ENCODE measurements at regions not wholly inside any gene's neighbourhood (a gene's known extent, or its start where the extent isn't known, plus 50 kb on each side); places are given as distances from the start of the nearest gene placed in this dataset.

- no peak for DNase-seq (ENCODE audit: low read depth)
Observed at GRCh38 chr1:36743286-36744005, 260.7 kb upstream of the CSF3R start.

DNA sequence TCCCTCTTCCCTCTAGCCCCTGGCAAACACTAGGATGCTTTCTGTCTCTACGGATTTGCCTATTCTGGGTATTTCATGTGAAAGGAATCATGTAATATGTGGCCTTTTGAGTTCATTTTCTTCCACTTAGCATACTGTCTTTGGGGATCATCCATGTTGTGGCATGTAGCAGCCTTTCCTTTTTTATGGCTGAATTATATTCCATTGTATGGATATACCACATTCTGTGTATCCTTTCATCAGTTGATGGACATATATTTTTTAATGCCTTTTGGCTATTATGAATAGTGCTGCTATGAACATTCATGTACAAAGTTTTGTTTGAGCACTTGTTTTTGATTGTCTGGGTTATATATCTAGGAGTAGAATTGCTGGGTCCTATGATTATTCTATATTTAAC, 258.4 kb upstream of the CSF3R start:
- no peak for DNase-seq (ENCODE audit: low read depth)

- DNase-seq (ENCODE audit: low read depth) = no peak
Observed at GRCh38 chr1:36740446-36740845, 257.7 kb upstream of the CSF3R start.

DNA sequence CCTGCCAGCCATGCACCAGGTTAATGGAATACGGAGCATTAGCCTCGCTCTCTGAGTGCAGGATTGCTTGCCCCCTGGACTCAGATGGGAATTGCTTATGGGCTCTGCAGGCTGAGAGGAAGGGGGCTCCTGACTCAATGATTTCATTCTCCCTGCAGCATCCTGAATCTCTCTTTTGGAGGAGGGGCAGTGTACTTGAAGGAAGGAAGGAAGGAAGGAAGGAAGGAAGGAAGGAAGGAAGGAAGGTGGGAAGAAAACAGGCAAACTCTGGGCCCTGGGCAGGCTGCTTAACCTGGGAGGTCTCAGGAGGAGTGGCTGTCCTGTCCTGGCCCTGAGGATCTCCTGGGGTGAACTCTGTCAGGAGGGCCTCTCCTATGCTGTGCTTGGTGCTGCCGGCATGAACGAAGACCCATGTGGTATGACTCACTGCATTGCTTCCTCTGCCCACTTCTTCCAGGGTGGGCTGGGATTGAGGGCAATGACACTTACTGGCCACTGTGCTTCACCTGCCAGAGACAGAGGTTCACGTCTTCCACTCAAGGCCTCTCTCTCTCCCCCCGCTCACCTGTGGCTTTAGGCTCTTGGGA, 257.1 kb upstream of the CSF3R start:
- DNase-seq (ENCODE audit: low read depth) = no peak

- DNase-seq (ENCODE audit: low read depth) = no peak
Observed at GRCh38 chr1:36738245-36738644, 255.5 kb upstream of the CSF3R start.

GRCh38 chr1:36737767-36738166, 255.1 kb upstream of the CSF3R start:
- no peak for DNase-seq (ENCODE audit: low read depth)

GRCh38 chr1:36737038-36737555, 254.4 kb upstream of the CSF3R start:
- no peak for DNase-seq (ENCODE audit: low read depth)

DNA sequence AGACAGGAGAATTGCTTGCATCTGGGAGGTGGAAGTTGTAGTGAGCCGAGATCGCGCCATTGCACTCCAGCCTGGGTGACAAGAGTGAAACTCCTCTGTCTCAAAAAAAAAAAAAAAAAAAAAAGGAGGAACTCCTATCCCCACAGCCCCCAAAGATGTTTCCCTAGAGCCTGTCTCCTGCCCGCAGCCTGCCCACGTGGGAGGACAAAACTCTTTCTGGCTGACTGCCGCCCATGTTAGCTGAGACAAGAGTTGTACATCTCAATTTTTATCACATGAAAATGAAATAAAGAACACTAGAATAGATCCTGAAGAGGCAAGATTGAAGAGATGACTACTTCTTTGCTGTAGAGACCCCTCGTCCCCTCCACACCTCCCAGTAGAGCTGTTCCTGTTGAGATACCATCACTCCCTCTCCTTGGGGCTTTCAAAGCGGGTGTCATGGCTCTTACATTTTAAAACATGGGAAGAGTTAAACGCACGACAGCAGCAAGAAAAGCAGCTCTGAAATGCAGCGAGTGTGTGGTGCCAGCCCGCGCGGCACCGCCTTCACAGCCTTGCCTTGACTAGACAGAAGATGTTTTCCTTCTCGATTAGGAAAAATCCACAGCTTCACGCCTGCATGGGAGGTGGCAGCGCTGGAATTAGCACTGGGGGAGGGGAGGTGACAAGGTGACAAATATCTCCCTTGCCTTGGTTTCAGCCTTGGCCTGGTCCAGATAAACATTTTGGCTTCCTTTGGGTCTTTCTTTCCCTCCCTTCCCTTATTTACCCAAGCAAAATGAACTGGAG, 253.4 kb upstream of the CSF3R start:
- no peak for DNase-seq (ENCODE audit: low read depth)

DNA sequence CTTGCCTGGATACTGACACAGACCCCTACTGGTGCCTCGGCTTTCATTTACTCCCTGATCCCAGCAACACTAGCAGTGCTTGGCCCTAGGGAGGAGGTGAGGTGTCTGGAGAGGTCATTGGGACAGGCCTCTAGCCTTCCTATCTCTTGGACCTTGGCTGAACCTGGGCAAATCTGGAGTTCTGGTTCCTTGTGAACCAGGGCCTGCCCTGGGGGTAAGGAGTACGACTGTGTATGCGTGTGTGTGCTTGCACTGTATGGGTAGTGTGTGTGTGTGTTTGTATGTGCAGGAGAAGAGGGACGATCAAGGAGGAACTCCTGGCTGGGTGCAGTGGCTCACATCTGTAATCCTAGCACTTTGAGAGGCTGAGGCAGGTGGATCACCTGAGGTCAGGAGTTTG, 252.7 kb upstream of the CSF3R start:
- DNase-seq (ENCODE audit: low read depth) = no peak

GRCh38 chr1:36734356-36734755, 251.6 kb upstream of the CSF3R start:
- DNase-seq (ENCODE audit: low read depth) = no peak

- DNase-seq (ENCODE audit: low read depth) = no peak
Observed at GRCh38 chr1:36733748-36734147, 251.0 kb upstream of the CSF3R start.

DNA sequence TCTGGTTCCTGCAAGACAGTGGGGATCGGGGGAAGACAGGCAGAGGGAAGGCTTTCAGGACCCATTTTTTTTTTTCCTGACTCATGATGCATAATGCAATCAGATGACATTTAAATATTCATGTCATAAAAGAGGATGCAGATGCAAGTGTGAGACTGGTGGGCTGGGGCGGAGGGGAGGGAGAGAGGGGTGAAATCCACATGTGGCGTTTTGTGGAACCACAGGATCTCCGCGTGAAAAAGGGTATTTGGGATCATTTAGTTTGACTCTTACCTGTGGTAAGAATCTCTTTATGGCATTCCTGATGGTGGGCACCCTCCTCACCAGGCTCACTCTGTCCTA, 249.3 kb upstream of the CSF3R start:
- DNase-seq (ENCODE audit: low read depth) = no peak

- no peak for DNase-seq (ENCODE audit: low read depth)
Observed at GRCh38 chr1:36731226-36732014, 248.7 kb upstream of the CSF3R start.

- DNase-seq (ENCODE audit: low read depth) = no peak
Observed at GRCh38 chr1:36730599-36730998, 247.9 kb upstream of the CSF3R start.

- DNase-seq (ENCODE audit: low read depth) = no peak
Observed at GRCh38 chr1:36729716-36730510, 247.2 kb upstream of the CSF3R start.

DNA sequence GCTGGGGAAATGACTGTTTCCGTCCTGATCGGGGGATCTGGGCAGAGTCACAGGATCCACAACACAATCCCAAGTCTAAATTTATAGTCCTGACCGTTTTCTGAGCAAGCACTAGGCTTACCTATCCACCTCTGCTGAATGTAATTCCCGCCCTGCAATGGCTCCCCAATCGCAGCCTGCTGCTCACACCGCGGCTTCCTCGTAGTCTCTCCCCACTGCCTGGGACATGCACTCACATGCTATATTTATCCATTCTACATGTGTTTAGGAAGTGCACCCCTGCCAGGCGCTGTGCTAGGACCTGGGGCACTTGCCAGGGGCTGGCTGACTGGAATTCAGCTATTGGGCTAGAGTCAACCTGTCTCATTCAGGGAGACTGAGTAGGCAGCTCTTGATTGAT, 246.6 kb upstream of the CSF3R start:
- no peak for DNase-seq (ENCODE audit: low read depth)

DNA sequence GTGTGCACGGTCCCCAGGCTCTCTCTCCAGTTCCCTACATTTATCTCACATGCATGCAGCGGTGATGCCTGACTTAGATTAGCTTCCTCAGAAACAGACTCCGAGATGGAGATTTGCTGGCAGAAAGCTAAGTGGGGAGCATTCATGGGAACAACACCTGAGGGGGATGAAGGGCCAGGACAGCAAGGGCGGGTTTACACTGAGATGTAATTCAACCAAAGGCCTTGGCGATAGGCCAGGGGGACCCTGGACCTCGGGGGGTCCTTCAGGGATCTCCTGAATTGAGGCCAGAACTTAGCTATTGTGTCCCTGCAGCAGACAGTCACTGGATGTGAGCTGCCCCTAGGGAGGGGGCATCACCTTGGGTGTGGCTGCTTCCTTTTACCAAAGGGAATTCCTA, 246.1 kb upstream of the CSF3R start:
- no peak for DNase-seq (ENCODE audit: low read depth)

DNA sequence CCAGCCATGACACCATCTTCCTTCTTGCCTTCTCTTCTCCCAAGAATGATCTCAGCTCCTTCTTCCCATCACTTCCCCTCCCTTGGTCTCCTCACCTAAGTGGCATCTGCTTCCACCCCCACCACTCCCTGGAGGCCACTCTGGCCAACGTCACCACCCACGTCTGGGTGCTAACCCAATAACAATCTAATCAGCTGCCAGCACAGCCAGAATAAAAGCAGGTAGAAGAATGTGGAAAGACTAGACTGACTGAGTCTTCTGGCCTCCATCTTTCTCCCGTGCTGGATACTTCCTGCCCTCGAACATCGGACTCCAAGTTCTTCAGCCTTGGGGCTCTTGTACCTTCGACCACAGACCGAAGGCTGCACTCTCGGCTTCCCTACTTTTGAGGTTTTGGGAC, 245.3 kb upstream of the CSF3R start:
- DNase-seq (ENCODE audit: low read depth) = no peak

GRCh38 chr1:36725151-36725550, 242.4 kb upstream of the CSF3R start:
- no peak for DNase-seq (ENCODE audit: low read depth)

- no peak for DNase-seq (ENCODE audit: low read depth)
Observed at GRCh38 chr1:36723813-36724212, 241.1 kb upstream of the CSF3R start.

DNA sequence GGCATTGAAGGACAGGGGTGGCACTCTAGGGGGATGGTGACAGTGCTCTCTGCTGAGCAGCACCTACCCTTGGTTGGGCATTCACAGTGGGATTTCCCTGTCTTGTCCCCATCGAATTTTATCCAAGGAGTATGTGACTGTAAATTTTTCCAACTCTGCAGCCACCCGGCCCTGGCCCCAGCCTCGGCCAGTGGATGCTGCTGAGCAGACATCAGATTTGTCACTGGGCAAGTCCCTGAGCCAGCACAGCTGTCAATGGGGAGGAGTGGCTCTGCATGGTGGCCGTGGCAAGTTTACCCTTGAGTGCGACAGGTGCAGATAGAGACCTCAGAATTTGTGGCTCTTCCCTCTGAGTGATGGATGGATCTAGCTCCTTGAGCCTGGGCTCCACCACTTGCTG, 240.2 kb upstream of the CSF3R start:
- DNase-seq (ENCODE audit: low read depth) = no peak

- no peak for DNase-seq (ENCODE audit: low read depth)
Observed at GRCh38 chr1:36721261-36721660, 238.5 kb upstream of the CSF3R start.
